GM21825 (cell line): ENCODE measurements at regions not wholly inside any gene's neighbourhood (a gene's known extent, or its start where the extent isn't known, plus 50 kb on each side); places are given as distances from the start of the nearest gene placed in this dataset.
"Not testable (repeated sequence)": the region's sequence is repeated elsewhere in the genome, so short reads cannot be mapped to it uniquely, and the experiment has no call there.

Experiments
- ATAC-seq: cut with Tn5 transposase; IDR thresholded peaks from one replicate; pipeline ENCODE4 v1.9.1; 2021; ENCODE audit warnings: mild to moderate bottlenecking, moderate library complexity; ENCODE audit not compliant: unreplicated experiment

GRCh38 chr1:96469726-96470125 is 251.9 kb upstream of the PTBP2 start:
- ATAC-seq = not testable (repeated sequence)

GRCh38 chr1:96472471-96472870 is 249.1 kb upstream of the PTBP2 start:
- ATAC-seq = no peak

- no peak for ATAC-seq
Observed at GRCh38 chr1:96473791-96474434, 247.7 kb upstream of the PTBP2 start.

- no peak for ATAC-seq
Observed at GRCh38 chr1:96474985-96475743, 246.4 kb upstream of the PTBP2 start.

- ATAC-seq = no peak
Observed at GRCh38 chr1:96475903-96476302, 245.7 kb upstream of the PTBP2 start.

- ATAC-seq = no peak
Observed at GRCh38 chr1:96478228-96478627, 243.4 kb upstream of the PTBP2 start.

GRCh38 chr1:96481409-96481808 is 240.2 kb upstream of the PTBP2 start:
- ATAC-seq = no peak

- ATAC-seq = no peak
Observed at GRCh38 chr1:96482616-96483015, 239.0 kb upstream of the PTBP2 start.

GRCh38 chr1:96487394-96487793 is 234.2 kb upstream of the PTBP2 start:
- no peak for ATAC-seq

GRCh38 chr1:96487971-96488370 is 233.6 kb upstream of the PTBP2 start:
- no peak for ATAC-seq

GRCh38 chr1:96488777-96489176 is 232.8 kb upstream of the PTBP2 start:
- ATAC-seq = no peak

GRCh38 chr1:96492236-96492635 is 229.3 kb upstream of the PTBP2 start:
- no peak for ATAC-seq

- no peak for ATAC-seq
Observed at GRCh38 chr1:96498744-96499340, 222.7 kb upstream of the PTBP2 start.

- no peak for ATAC-seq
Observed at GRCh38 chr1:96508233-96508632, 213.4 kb upstream of the PTBP2 start.

- ATAC-seq = no peak
Observed at GRCh38 chr1:96509339-96509738, 212.2 kb upstream of the PTBP2 start.

- ATAC-seq = no peak
Observed at GRCh38 chr1:96509951-96510350, 211.6 kb upstream of the PTBP2 start.

GRCh38 chr1:96510391-96510790 is 211.2 kb upstream of the PTBP2 start:
- ATAC-seq = no peak

GRCh38 chr1:96510911-96511310 is 210.7 kb upstream of the PTBP2 start:
- no peak for ATAC-seq

- ATAC-seq = no peak
Observed at GRCh38 chr1:96513136-96513535, 208.4 kb upstream of the PTBP2 start.

GRCh38 chr1:96515430-96515829 is 206.2 kb upstream of the PTBP2 start:
- no peak for ATAC-seq

GRCh38 chr1:96515925-96516324 is 205.7 kb upstream of the PTBP2 start:
- ATAC-seq = no peak
